ENCODE measurements at regions not wholly inside any gene's neighbourhood (a gene's known extent, or its start where the extent isn't known, plus 50 kb on each side); places are given as distances from the start of the nearest gene placed in this dataset.
A peak's percentile ranks its signal among the peaks of the same experiment; 100 is the strongest.

- H3K9me3 Mint-ChIP-seq = no peaks in the 10 kb centered on the region
- H3K36me3 Mint-ChIP-seq (ENCODE audit: low read depth) = no peaks in the 10 kb centered on the region
- H3K4me1 ChIP-seq (ENCODE audit: control insufficient read depth, insufficient read depth, low read length) = peaks cover 4% of the 10 kb centered on the region
- H3K27ac Mint-ChIP-seq = no peak overlapping the region
- DNase-seq = no peak
- H3K4me1 Mint-ChIP-seq = peaks cover 45% of the 10 kb centered on the region
- H3K4me3 ChIP-seq (ENCODE audit: low read length) = no peak overlapping the region
- H3K9me3 ChIP-seq (ENCODE audit: control insufficient read depth, low read length) = no peaks in the 10 kb centered on the region
- no peak overlapping the region for H3K9ac ChIP-seq (ENCODE audit: extremely low read depth, low read length, poor library complexity, severe bottlenecking)
- H3K27ac ChIP-seq (ENCODE audit: low read depth, low read length) = no peak overlapping the region
- WGBS, 2 experiments (ENCODE audit: insufficient coverage in 1 of 2, insufficient read length in 1 of 2) = 86% methylated on average over 2 of the region's 2 CpGs; no CpG with 5 or more reads in 1 of the 2 experiments
- no peaks in the 10 kb centered on the region for H3K36me3 ChIP-seq (ENCODE audit: control insufficient read depth, insufficient read depth, low read length)
- no peaks in the 10 kb centered on the region for H3K27me3 Mint-ChIP-seq (ENCODE audit: insufficient read depth)
- no peak for TF ChIP-seq CTCF (conservative IDR thresholded peaks at IDR 0.05)
- H3K4me3 Mint-ChIP-seq = no peak overlapping the region
- no peaks in the 10 kb centered on the region for H3K27me3 ChIP-seq (ENCODE audit: control insufficient read depth, insufficient read depth, low read length, poor library complexity, severe bottlenecking)
These were observed 318.4 kb upstream of the CLNK start for GRCh38 chr4:11002961-11003360.

GRCh38 chr4:10998846-10999245 lies 314.3 kb upstream of the CLNK start:
- no peak overlapping the region for H3K4me3 Mint-ChIP-seq
- 83 to 95% methylated on average over 1 of the region's 1 CpG for WGBS, 2 experiments (ENCODE audit: insufficient coverage in 1 of 2, insufficient read length in 1 of 2)
- H3K9me3 Mint-ChIP-seq = no peaks in the 10 kb centered on the region
- no peak for TF ChIP-seq CTCF (conservative IDR thresholded peaks at IDR 0.05)
- peak overlapping the region; percentile 86 for H3K27ac Mint-ChIP-seq
- H3K4me3 ChIP-seq (ENCODE audit: low read length) = no peak overlapping the region
- DNase-seq = no peak
- H3K4me1 Mint-ChIP-seq = peaks cover 36% of the 10 kb centered on the region
- H3K27ac ChIP-seq (ENCODE audit: low read depth, low read length) = no peak overlapping the region
- H3K36me3 ChIP-seq (ENCODE audit: control insufficient read depth, insufficient read depth, low read length) = no peaks in the 10 kb centered on the region
- no peak overlapping the region for H3K9ac ChIP-seq (ENCODE audit: extremely low read depth, low read length, poor library complexity, severe bottlenecking)
- no peaks in the 10 kb centered on the region for H3K27me3 Mint-ChIP-seq (ENCODE audit: insufficient read depth)
- no peaks in the 10 kb centered on the region for H3K27me3 ChIP-seq (ENCODE audit: control insufficient read depth, insufficient read depth, low read length, poor library complexity, severe bottlenecking)
- H3K36me3 Mint-ChIP-seq (ENCODE audit: low read depth) = no peaks in the 10 kb centered on the region
- H3K4me1 ChIP-seq (ENCODE audit: control insufficient read depth, insufficient read depth, low read length) = peaks cover 4% of the 10 kb centered on the region
- no peaks in the 10 kb centered on the region for H3K9me3 ChIP-seq (ENCODE audit: control insufficient read depth, low read length)

- H3K36me3 Mint-ChIP-seq (ENCODE audit: low read depth) = peaks cover 3% of the 10 kb centered on the region
- H3K4me3 ChIP-seq (ENCODE audit: low read length) = no peak overlapping the region
- H3K27ac Mint-ChIP-seq = no peak overlapping the region
- no peak overlapping the region for H3K27ac ChIP-seq (ENCODE audit: low read depth, low read length)
- no peaks in the 10 kb centered on the region for H3K27me3 ChIP-seq (ENCODE audit: control insufficient read depth, insufficient read depth, low read length, poor library complexity, severe bottlenecking)
- no peaks in the 10 kb centered on the region for H3K36me3 ChIP-seq (ENCODE audit: control insufficient read depth, insufficient read depth, low read length)
- peaks cover 7% of the 10 kb centered on the region for H3K9me3 ChIP-seq (ENCODE audit: control insufficient read depth, low read length)
- H3K4me1 ChIP-seq (ENCODE audit: control insufficient read depth, insufficient read depth, low read length) = peaks cover 32% of the 10 kb centered on the region
- H3K4me3 Mint-ChIP-seq = no peak overlapping the region
- TF ChIP-seq CTCF (conservative IDR thresholded peaks at IDR 0.05) = no peak
- H3K9ac ChIP-seq (ENCODE audit: extremely low read depth, low read length, poor library complexity, severe bottlenecking) = no peak overlapping the region
- peaks cover 44% of the 10 kb centered on the region for H3K4me1 Mint-ChIP-seq
- peaks cover 13% of the 10 kb centered on the region for H3K9me3 Mint-ChIP-seq
- 89 to 92% methylated on average over 1 to 2 of the region's 2 CpGs for WGBS, 2 experiments (ENCODE audit: insufficient coverage in 1 of 2, insufficient read length in 1 of 2)
- DNase-seq = no peak
- no peaks in the 10 kb centered on the region for H3K27me3 Mint-ChIP-seq (ENCODE audit: insufficient read depth)
These were observed 300.2 kb upstream of the CLNK start for GRCh38 chr4:10984815-10985214.
